Body of pancreas (tissue), 4 donors: ENCODE measurements at regions not wholly inside any gene's neighbourhood (a gene's known extent, or its start where the extent isn't known, plus 50 kb on each side); places are given as distances from the start of the nearest gene placed in this dataset.

Experiments used
- ATAC-seq: fragments of 150-250 bp; one replicate; pipeline ENCODE4 v1.9.1; 2016
- DNase-seq, 4 donors: peaks; one replicate each; pipeline ENCODE4 v3.0.0-alpha.2; 2019
- H3K27ac ChIP-seq, 4 donors: fragments of 200-600 bp; sonication (generic); 1 replicate in 3 of 4; 2 replicates in 1 of 4; pipeline versions ENCODE4 v1.5.1 to v1.6.1; 2016 to 2019; ENCODE audit warnings: mild to moderate bottlenecking in 1 of 4, mixed read lengths in 1 of 4, moderate library complexity in 1 of 4
- H3K27me3 ChIP-seq, 2 donors: fragments of 200-600 bp; sonication (generic); one replicate each; pipeline ENCODE4 v1.6.0; 2016; ENCODE audit warnings: mild to moderate bottlenecking in 1 of 2
- H3K36me3 ChIP-seq, 2 donors: fragments of 200-600 bp; sonication (generic); replicated peaks in 1 of 2; 2 replicates each; pipeline ENCODE4 v1.5.1; 2016; ENCODE audit warnings: low read depth in 2 of 2; ENCODE audit not compliant: insufficient read depth in 1 of 2
- H3K4me1 ChIP-seq: fragments of 200-600 bp; sonication (generic); one replicate; pipeline ENCODE4 v1.6.0; 2016
- H3K4me3 ChIP-seq, 2 donors: fragments of 200-600 bp; sonication (generic); 1 replicate in 1 of 2; 2 replicates in 1 of 2; pipeline ENCODE4 v1.5.1; 2016 to 2019
- H3K9me3 ChIP-seq, 3 donors: fragments of 200-600 bp; sonication (generic); 1 replicate in 2 of 3; 2 replicates in 1 of 3; pipeline ENCODE4 v1.5.1; 2016
- POLR2A ChIP-seq, 3 donors: fragments of 450-650 bp; IDR thresholded peaks; one replicate each; pipeline ENCODE4 v1.6.1; 2016; ENCODE audit warnings: antibody characterized with exemption in 3 of 3, mild to moderate bottlenecking in 2 of 3
- WGBS, 2 donors: methylation state at CpG; one replicate each; pipeline ENCODE4 v1.1.5; 2017; 5-methylcytosine and 5-hydroxymethylcytosine counted together
- intact Hi-C: fragments of 100-400 bp; cut with DNase I; formaldehyde crosslinking; loops from one replicate; pipeline ENCODE4 v1.15.1; 2023
- TF ChIP-seq, protein P1 (sequence below), 7 experiments: fragments of 450-650 bp in 4 of 7; fragments of 200-600 bp in 3 of 7; sonication (generic) in 3 of 7; IDR thresholded peaks; one replicate each; pipeline ENCODE4 v1.5.1; 2016 to 2019; ENCODE audit warnings: antibody characterized with exemption in 7 of 7

DNA sequence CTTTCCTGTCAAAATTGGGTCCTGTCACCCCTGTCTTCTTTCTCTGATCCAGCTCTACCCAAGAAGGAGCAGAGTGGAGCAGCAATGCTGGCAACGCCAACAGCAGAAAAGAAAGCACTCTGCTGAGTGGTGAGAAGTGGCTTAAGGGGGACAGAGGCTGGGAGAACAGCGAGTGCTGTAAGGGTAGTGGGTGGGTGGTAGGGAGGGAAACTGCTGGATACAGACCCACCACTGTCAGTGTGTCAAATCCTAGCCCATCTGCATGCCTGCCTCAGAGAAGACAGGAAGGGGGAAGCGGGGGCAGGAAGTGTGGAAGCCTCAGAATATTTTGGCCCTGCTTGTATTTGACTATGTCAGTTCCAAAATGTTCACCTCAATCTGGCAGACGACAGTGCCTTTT is 170.4 kb upstream of the MAST4 start:
- WGBS, 2 donors = 74 to 77% methylated on average over 4 of the region's 4 CpGs

DNA sequence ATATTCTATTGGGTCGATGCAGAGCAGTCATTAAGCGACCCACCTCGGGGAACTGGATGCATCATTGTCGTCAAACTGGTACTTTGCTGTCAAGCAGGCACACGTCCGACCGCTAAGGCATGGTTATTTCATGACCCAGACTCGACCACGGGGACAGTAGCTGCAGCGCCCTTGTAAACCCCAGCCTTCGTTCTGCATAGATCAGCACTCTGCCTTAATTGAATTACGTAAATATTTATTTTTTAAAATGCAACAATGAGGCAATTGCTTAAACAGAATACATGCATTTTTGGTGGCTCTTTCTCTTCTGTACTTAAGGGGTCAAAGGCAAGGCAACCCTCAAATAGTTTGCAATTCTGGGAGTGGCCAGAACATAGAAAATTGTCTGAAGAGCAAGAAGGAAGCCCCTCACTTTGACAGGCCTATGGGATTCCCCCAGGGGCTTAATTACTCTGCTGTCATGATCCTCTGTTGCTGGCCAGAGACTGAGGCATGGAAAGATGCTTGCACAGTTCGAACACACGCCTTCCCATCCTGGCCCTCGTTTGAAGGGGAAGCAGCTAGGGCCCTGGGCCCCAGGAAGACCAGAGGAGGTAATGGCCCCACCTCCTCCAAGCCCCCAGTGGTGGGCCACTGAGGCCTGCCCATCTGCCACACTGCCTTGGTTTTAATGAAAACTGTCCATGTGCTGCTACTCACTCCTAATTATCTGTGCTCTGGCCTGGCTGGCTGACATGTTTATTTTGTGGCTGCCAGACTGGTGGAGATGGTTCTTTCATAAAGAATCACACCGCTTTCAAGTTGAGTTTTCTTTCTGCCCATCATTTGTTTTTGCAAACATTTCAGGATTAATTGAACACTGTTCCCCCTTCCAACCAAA is 169.7 kb upstream of the MAST4 start:
- intact Hi-C loops = no loop called here
- H3K4me1 ChIP-seq = no peaks in the 10 kb centered on the region
- H3K27me3 ChIP-seq = no peaks in the 10 kb centered on the region
- ATAC-seq = no peak
- no peaks in the 10 kb centered on the region for H3K9me3 ChIP-seq
- TF ChIP-seq, protein P1, sequence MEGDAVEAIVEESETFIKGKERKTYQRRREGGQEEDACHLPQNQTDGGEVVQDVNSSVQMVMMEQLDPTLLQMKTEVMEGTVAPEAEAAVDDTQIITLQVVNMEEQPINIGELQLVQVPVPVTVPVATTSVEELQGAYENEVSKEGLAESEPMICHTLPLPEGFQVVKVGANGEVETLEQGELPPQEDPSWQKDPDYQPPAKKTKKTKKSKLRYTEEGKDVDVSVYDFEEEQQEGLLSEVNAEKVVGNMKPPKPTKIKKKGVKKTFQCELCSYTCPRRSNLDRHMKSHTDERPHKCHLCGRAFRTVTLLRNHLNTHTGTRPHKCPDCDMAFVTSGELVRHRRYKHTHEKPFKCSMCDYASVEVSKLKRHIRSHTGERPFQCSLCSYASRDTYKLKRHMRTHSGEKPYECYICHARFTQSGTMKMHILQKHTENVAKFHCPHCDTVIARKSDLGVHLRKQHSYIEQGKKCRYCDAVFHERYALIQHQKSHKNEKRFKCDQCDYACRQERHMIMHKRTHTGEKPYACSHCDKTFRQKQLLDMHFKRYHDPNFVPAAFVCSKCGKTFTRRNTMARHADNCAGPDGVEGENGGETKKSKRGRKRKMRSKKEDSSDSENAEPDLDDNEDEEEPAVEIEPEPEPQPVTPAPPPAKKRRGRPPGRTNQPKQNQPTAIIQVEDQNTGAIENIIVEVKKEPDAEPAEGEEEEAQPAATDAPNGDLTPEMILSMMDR (IDR thresholded peaks at IDR 0.05) = no peak
- no peak for TF ChIP-seq POLR2A (IDR thresholded peaks at IDR 0.05)
- no peak overlapping the region for H3K27ac ChIP-seq
- H3K4me3 ChIP-seq = no peak overlapping the region
- DNase-seq = no peak
- 69 to 72% methylated on average over 16 of the region's 16 CpGs for WGBS, 2 donors
- no peaks in the 10 kb centered on the region for H3K36me3 ChIP-seq

More for the DNA sequence above, 170.4 kb upstream of the MAST4 start:
- H3K27ac ChIP-seq = no peak overlapping the region
- no peaks in the 10 kb centered on the region for H3K36me3 ChIP-seq
- ATAC-seq (no peak), DNase-seq (no peak)
- TF ChIP-seq POLR2A (IDR thresholded peaks at IDR 0.05) = no peak
- TF ChIP-seq, protein P1 (IDR thresholded peaks at IDR 0.05) = no peak
- no peaks in the 10 kb centered on the region for H3K9me3 ChIP-seq
- H3K27me3 ChIP-seq = no peaks in the 10 kb centered on the region
- H3K4me3 ChIP-seq = no peak overlapping the region
- no peaks in the 10 kb centered on the region for H3K4me1 ChIP-seq
- intact Hi-C loops = no loop called here

DNA sequence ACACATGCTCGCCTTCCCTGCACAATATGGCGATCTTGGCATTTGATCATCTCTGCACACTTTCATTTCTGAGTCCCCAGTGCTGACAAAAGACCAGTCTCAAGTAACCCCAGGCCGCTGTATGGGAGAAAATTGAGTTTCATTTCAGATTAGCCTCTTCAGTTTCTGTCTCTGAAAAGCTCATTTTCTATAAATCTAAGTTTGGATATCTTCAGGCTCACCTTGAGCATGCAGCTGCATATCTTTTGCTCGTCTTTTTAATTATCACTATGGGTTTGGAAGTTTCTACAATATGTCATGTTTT is 169.1 kb upstream of the MAST4 start:
- Histone ChIP-seq H3K27me3 (no peaks in the 10 kb centered on the region), H3K27ac (no peak overlapping the region), H3K36me3 (no peaks in the 10 kb centered on the region), H3K4me1 (no peaks in the 10 kb centered on the region), H3K9me3 (no peaks in the 10 kb centered on the region), H3K4me3 (no peak overlapping the region)
- DNase-seq = no peak
- TF ChIP-seq, protein P1 (IDR thresholded peaks at IDR 0.05) = no peak
- TF ChIP-seq POLR2A (IDR thresholded peaks at IDR 0.05) = no peak
- no peak for ATAC-seq
- 75 to 80% methylated on average over 4 of the region's 4 CpGs for WGBS, 2 donors
- intact Hi-C loops = no loop called here

DNA sequence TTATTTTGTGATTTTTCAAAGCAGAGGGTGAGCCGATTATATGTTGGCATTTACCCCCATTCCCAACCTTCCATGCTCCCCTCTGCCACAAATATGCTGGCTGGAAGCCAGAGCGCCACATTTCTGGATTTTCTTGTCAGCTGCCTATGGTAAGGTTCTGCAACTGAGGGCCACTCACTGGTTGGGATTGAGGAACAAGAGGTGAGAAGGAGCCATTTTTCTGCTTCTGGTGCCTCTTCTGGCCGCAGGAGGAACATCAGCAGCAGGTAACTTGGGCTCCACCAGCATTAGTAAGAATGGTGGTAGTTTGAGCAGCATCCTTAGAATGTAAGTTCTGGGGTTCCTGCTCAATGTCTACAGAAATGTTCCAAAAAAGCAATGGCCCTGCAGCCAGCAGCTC is 159.5 kb upstream of the MAST4 start:
- no peaks in the 10 kb centered on the region for H3K27me3 ChIP-seq
- H3K4me1 ChIP-seq = no peaks in the 10 kb centered on the region
- WGBS, 2 donors = 77 to 83% methylated on average over 3 of the region's 3 CpGs
- no peak overlapping the region for H3K4me3 ChIP-seq
- no peak overlapping the region for H3K27ac ChIP-seq
- ATAC-seq (no peak), DNase-seq (no peak)
- H3K9me3 ChIP-seq = no peaks in the 10 kb centered on the region
- intact Hi-C loops = no loop called here
- TF ChIP-seq POLR2A (IDR thresholded peaks at IDR 0.05) = no peak
- TF ChIP-seq, protein P1 (IDR thresholded peaks at IDR 0.05) = peak in 1 of 7 experiments; percentile 22
- H3K36me3 ChIP-seq = no peaks in the 10 kb centered on the region

DNA sequence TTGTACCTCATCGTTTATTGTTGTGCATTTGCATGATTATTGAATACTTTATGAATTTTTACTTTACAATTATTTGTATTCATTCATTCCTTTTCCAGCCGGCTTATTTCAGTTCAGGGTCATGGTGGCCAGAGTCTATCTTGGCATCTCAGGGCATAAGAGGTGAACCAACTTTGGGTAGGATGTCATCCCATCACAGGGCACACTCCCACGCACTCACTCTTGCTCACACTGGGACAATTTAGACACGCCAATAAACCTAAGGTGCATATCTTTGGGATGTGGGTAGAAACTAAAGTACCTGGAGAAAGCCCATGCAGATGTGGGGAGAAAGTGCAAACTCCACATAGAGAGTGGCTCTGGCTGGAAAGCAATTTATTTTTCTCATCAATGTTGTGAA is 158.1 kb upstream of the MAST4 start:
- 78% methylated on average over 4 of the region's 4 CpGs for WGBS, 2 donors

More for the DNA sequence above, 158.1 kb upstream of the MAST4 start:
- Histone ChIP-seq H3K4me1 (no peaks in the 10 kb centered on the region), H3K27ac (no peak overlapping the region), H3K27me3 (no peaks in the 10 kb centered on the region), H3K9me3 (no peaks in the 10 kb centered on the region), H3K4me3 (no peak overlapping the region), H3K36me3 (no peaks in the 10 kb centered on the region)
- TF ChIP-seq POLR2A (IDR thresholded peaks at IDR 0.05) = no peak
- TF ChIP-seq, protein P1 (IDR thresholded peaks at IDR 0.05) = no peak
- intact Hi-C loops = no loop called here
- ATAC-seq (no peak), DNase-seq (no peak)
